Neural progenitor cell (in vitro differentiated cells): ENCODE measurements at regions not wholly inside any gene's neighbourhood (a gene's known extent, or its start where the extent isn't known, plus 50 kb on each side); places are given as distances from the start of the nearest gene placed in this dataset.

Experiments used
- DNase-seq: peaks from one replicate; pipeline ENCODE4 v3.0.0-alpha.2; 2016; ENCODE audit warnings: low spot score
- H2AFZ ChIP-seq: fragments of 200-600 bp; sonication (generic); replicated peaks from 2 replicates; pipeline ENCODE4 v1.6.1; 2016; ENCODE audit warnings: antibody characterized with exemption
- H3F3A ChIP-seq: fragments of 200-600 bp; sonication (generic); 2 replicates; pipeline ENCODE4 v1.6.1; 2016; ENCODE audit warnings: antibody characterized with exemption, low read depth
- H3K27ac ChIP-seq: fragments of 200-600 bp; sonication (generic); 2 replicates; pipeline ENCODE4 v1.5.1; 2016; ENCODE audit warnings: mild to moderate bottlenecking
- H3K27me3 ChIP-seq: fragments of 200-600 bp; sonication (generic); 2 replicates; pipeline ENCODE4 v1.6.1; 2016; ENCODE audit warnings: mild to moderate bottlenecking, moderate library complexity
- H3K36me3 ChIP-seq: fragments of 200-600 bp; sonication (generic); 2 replicates; pipeline ENCODE4 v1.5.1; 2016
- H3K4me1 ChIP-seq: fragments of 200-600 bp; sonication (generic); 2 replicates; pipeline ENCODE4 v1.6.1; 2016; ENCODE audit warnings: mixed run types
- H3K4me2 ChIP-seq: fragments of 200-600 bp; sonication (generic); 2 replicates; pipeline ENCODE4 v1.6.1; 2016
- H3K4me3 ChIP-seq: fragments of 200-600 bp; sonication (generic); 2 replicates; pipeline ENCODE4 v1.5.1; 2016
- H3K79me2 ChIP-seq: fragments of 200-600 bp; sonication (generic); 2 replicates; pipeline ENCODE4 v1.6.1; 2016; ENCODE audit warnings: low read depth
- H3K9ac ChIP-seq: fragments of 200-600 bp; sonication (generic); 2 replicates; pipeline ENCODE4 v1.6.1; 2016
- H3K9me3 ChIP-seq: fragments of 200-600 bp; sonication (generic); 2 replicates; pipeline ENCODE4 v1.5.1; 2016; ENCODE audit warnings: low read depth
- H4K20me1 ChIP-seq: fragments of 200-600 bp; sonication (generic); 2 replicates; pipeline ENCODE4 v1.6.1; 2016; ENCODE audit warnings: low read depth
- H3K27ac Mint-ChIP-seq: 3 replicates; pipeline ENCODE4 v1.8.0; 2021; ENCODE audit warnings: mixed read lengths
- H3K27me3 Mint-ChIP-seq: 2 replicates; pipeline ENCODE4 v1.8.0; 2022; ENCODE audit warnings: low read depth, mild to moderate bottlenecking, inconsistent platforms, moderate library complexity, mixed read lengths; ENCODE audit not compliant: insufficient read depth
- H3K36me3 Mint-ChIP-seq: 3 replicates; pipeline ENCODE4 v1.8.0; 2021; ENCODE audit warnings: mixed read lengths
- H3K4me1 Mint-ChIP-seq: 3 replicates; pipeline ENCODE4 v1.8.0; 2021; ENCODE audit warnings: mixed read lengths
- H3K4me3 Mint-ChIP-seq: 3 replicates; pipeline ENCODE4 v1.8.0; 2021; ENCODE audit warnings: mild to moderate bottlenecking, moderate library complexity, mixed read lengths
- H3K9me3 Mint-ChIP-seq: 3 replicates; pipeline ENCODE4 v1.8.0; 2020; ENCODE audit warnings: mixed read lengths
- CTCF ChIP-seq: fragments of 200-600 bp; sonication (generic); IDR thresholded peaks from 2 replicates; pipeline ENCODE4 v1.5.1; 2017; ENCODE audit warnings: antibody characterized with exemption, mild to moderate bottlenecking
- EZH2 ChIP-seq: fragments of 200-600 bp; sonication (generic); IDR thresholded peaks from 2 replicates; pipeline ENCODE4 v1.6.1; 2017; ENCODE audit warnings: antibody characterized with exemption, mild to moderate bottlenecking, moderate library complexity
- EZH2phosphoT487 ChIP-seq: fragments of 200-600 bp; sonication (generic); IDR thresholded peaks from 2 replicates; pipeline ENCODE4 v1.6.1; 2017; ENCODE audit warnings: antibody characterized with exemption

- H3F3A ChIP-seq: peaks cover 6% of the 10 kb centered on the region
- no peaks in the 10 kb centered on the region for H3K9me3 ChIP-seq
- no peaks in the 10 kb centered on the region for H3K79me2 ChIP-seq
- Mint-ChIP-seq H3K27ac (peak overlapping the region; percentile 76), H3K9me3 (peaks cover 7% of the 10 kb centered on the region), H3K27me3 (peaks cover 3% of the 10 kb centered on the region), H3K4me3 (no peak overlapping the region), H3K4me1 (peaks cover 12% of the 10 kb centered on the region), H3K36me3 (peaks cover 2% of the 10 kb centered on the region)
- no peak overlapping the region for H3K4me3 ChIP-seq
- H4K20me1 ChIP-seq: no peaks in the 10 kb centered on the region
- H3K36me3 ChIP-seq: no peaks in the 10 kb centered on the region
- H3K9ac ChIP-seq: no peak overlapping the region
- no peak overlapping the region for H3K4me2 ChIP-seq
- H2AFZ ChIP-seq: peak overlapping the region; percentile 37
- DNase-seq: no peak
- no peaks in the 10 kb centered on the region for H3K27me3 ChIP-seq
- TF ChIP-seq EZH2phosphoT487 (no peak), CTCF (no peak), EZH2 (no peak)
- H3K27ac ChIP-seq: no peak overlapping the region
- H3K4me1 ChIP-seq: peaks cover 20% of the 10 kb centered on the region
Observed at GRCh38 chr2:136327162-136327852, 209.4 kb upstream of the CXCR4 start.

- no peak overlapping the region for H3K4me3 Mint-ChIP-seq
- TF ChIP-seq EZH2 (no peak), EZH2phosphoT487 (no peak), CTCF (no peak)
- H3K79me2 ChIP-seq: no peaks in the 10 kb centered on the region
- H3K27ac Mint-ChIP-seq: no peak overlapping the region
- peaks cover 2% of the 10 kb centered on the region for H3K36me3 Mint-ChIP-seq
- peaks cover 12% of the 10 kb centered on the region for H3K4me1 Mint-ChIP-seq
- H3K9me3 ChIP-seq: no peaks in the 10 kb centered on the region
- peaks cover 3% of the 10 kb centered on the region for H3K27me3 Mint-ChIP-seq
- no peaks in the 10 kb centered on the region for H4K20me1 ChIP-seq
- no peaks in the 10 kb centered on the region for H3K27me3 ChIP-seq
- peaks cover 6% of the 10 kb centered on the region for H3F3A ChIP-seq
- H3K4me3 ChIP-seq: no peak overlapping the region
- H3K4me1 ChIP-seq: peaks cover 20% of the 10 kb centered on the region
- no peak for DNase-seq
- no peaks in the 10 kb centered on the region for H3K36me3 ChIP-seq
- H3K4me2 ChIP-seq: no peak overlapping the region
- no peak overlapping the region for H2AFZ ChIP-seq
- peaks cover 4% of the 10 kb centered on the region for H3K9me3 Mint-ChIP-seq
- no peak overlapping the region for H3K27ac ChIP-seq
- no peak overlapping the region for H3K9ac ChIP-seq
Observed at GRCh38 chr2:136325844-136326331, 207.9 kb upstream of the CXCR4 start.

- Mint-ChIP-seq H3K9me3 (peaks cover 4% of the 10 kb centered on the region), H3K27ac (no peak overlapping the region), H3K27me3 (peaks cover 3% of the 10 kb centered on the region), H3K4me3 (no peak overlapping the region), H3K4me1 (peaks cover 15% of the 10 kb centered on the region), H3K36me3 (peaks cover 2% of the 10 kb centered on the region)
- TF ChIP-seq EZH2phosphoT487: no peak
- no peak overlapping the region for H3K4me3 ChIP-seq
- H3K4me1 ChIP-seq: peaks cover 20% of the 10 kb centered on the region
- H3K9ac ChIP-seq: no peak overlapping the region
- H2AFZ ChIP-seq: no peak overlapping the region
- H3K27me3 ChIP-seq: no peaks in the 10 kb centered on the region
- H3K79me2 ChIP-seq: no peaks in the 10 kb centered on the region
- no peak for DNase-seq
- no peak overlapping the region for H3K4me2 ChIP-seq
- no peaks in the 10 kb centered on the region for H3K36me3 ChIP-seq
- peaks cover 6% of the 10 kb centered on the region for H3F3A ChIP-seq
- H3K27ac ChIP-seq: no peak overlapping the region
- no peaks in the 10 kb centered on the region for H4K20me1 ChIP-seq
- H3K9me3 ChIP-seq: no peaks in the 10 kb centered on the region
Observed at GRCh38 chr2:136324966-136325365, 207.0 kb upstream of the CXCR4 start.

DNA sequence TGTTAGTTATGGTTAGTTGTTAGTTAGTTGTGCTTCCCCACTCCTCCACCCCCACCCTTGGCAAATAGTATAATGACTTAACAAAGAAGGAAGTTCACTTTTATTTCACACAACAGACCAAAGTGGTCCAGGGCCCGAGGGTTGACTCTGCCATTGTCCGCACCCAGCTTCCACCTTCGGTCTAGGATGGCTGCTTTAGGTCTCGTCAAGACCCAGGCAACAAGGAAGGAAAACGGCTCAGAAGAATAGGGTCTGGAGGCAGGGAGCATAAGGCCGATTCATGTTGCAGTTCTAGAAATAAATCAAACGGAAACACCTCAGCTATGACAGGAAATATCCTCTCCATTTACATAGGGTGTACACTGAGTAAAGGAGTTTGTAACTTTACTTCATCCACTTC lies 206.0 kb upstream of the CXCR4 start:
- DNase-seq: no peak
- no peaks in the 10 kb centered on the region for H3K36me3 ChIP-seq
- peaks cover 30% of the 10 kb centered on the region for H3K4me1 ChIP-seq
- no peaks in the 10 kb centered on the region for H3K79me2 ChIP-seq
- H2AFZ ChIP-seq: no peak overlapping the region
- no peak overlapping the region for H3K9ac ChIP-seq
- no peak overlapping the region for H3K4me3 Mint-ChIP-seq
- peak overlapping the region; percentile 72 for H3K27ac Mint-ChIP-seq
- peaks cover 4% of the 10 kb centered on the region for H3K9me3 Mint-ChIP-seq
- H3K36me3 Mint-ChIP-seq: peaks cover 2% of the 10 kb centered on the region
- no peaks in the 10 kb centered on the region for H3K9me3 ChIP-seq
- no peaks in the 10 kb centered on the region for H3K27me3 ChIP-seq
- TF ChIP-seq CTCF (no peak), EZH2 (no peak), EZH2phosphoT487 (no peak)
- H3K4me1 Mint-ChIP-seq: peaks cover 24% of the 10 kb centered on the region
- peaks cover 3% of the 10 kb centered on the region for H3K27me3 Mint-ChIP-seq
- no peak overlapping the region for H3K4me2 ChIP-seq
- no peak overlapping the region for H3K4me3 ChIP-seq
- no peak overlapping the region for H3K27ac ChIP-seq
- H3F3A ChIP-seq: peaks cover 6% of the 10 kb centered on the region
- H4K20me1 ChIP-seq: no peaks in the 10 kb centered on the region
